H7 (cell line): ENCODE measurements at regions not wholly inside any gene's neighbourhood (a gene's known extent, or its start where the extent isn't known, plus 50 kb on each side); places are given as distances from the start of the nearest gene placed in this dataset.

Experiments
- DNase-seq: peaks from one replicate; pipeline ENCODE4 v3.0.0; 2012
- H3K27me3 ChIP-seq: 2 replicates; pipeline ENCODE4 v1.6.0; 2011; ENCODE audit warnings: mild to moderate bottlenecking, low read length; ENCODE audit not compliant: control insufficient read depth, insufficient read depth
- H3K36me3 ChIP-seq: replicated peaks from 2 replicates; pipeline ENCODE4 v1.5.1; 2011; ENCODE audit warnings: low read length; ENCODE audit not compliant: control insufficient read depth, insufficient read depth
- H3K4me3 ChIP-seq: 2 replicates; pipeline ENCODE4 v1.5.1; 2011; ENCODE audit warnings: low read depth, mild to moderate bottlenecking, control low read depth, low read length, moderate library complexity; ENCODE audit not compliant: insufficient read depth

DNA sequence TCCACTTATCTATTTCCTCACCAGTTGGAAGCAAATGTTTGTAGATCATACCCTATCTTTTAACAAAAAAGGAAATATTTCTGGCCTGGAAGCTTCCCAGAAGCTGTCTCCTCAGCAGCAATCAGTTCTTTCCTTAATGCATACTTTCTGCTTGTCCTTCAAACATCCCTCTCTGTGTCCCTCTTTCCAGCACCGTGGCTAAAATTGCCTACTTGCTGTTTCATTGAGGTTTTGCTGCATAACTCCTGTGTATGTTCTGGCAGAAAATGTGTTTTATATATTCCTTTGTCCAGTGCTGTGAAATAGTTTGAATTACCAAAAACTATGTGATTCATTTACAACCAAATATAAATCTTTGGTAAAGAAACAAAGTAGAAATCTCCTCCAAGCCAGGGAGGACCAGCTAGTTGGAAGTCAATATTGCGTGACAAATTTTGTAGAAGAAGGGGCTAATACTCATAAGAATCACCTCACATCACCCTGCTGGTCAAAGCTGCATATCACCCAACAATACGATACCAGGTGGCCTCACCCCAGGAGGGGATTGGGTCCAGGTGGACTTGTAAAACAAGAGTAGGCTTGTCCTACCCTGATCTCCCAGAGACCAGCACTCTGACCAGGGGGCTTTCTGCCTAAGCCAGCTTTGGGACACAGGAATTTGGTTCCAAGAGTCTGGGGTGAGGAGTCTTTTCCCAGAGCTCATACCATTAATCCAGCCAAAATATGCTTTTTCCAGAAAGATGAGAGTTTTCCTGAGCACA is 198.4 kb upstream of the SNX2 start:
- DNase-seq: no peak
- H3K27me3 ChIP-seq: no peaks in the 10 kb centered on the region
- no peaks in the 10 kb centered on the region for H3K36me3 ChIP-seq
- H3K4me3 ChIP-seq: no peak overlapping the region

DNA sequence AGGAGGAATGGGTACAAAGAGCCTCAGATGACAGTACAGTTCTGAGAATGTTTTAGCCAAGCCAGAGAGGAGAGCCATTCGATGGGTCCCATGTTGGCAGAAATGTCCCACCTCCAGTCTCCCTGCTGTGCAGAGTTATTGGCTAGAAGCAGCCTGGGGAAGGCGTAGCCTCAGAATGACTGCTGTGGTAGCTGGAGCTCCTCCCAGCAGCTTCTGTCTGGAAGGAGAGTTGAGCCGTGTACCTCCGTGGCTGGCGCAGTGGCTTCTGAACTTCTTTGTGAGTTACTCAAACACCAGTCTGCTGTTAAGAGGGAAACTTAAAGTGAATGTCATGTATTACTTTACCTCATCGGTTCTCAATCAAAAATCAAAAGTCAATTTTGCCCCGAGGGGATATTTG is 193.3 kb upstream of the SNX2 start:
- DNase-seq: no peak
- Histone ChIP-seq H3K4me3 (no peak overlapping the region), H3K27me3 (no peaks in the 10 kb centered on the region), H3K36me3 (no peaks in the 10 kb centered on the region)

- DNase-seq: no peak
- Histone ChIP-seq H3K27me3 (no peaks in the 10 kb centered on the region), H3K36me3 (no peaks in the 10 kb centered on the region)
Measured at GRCh38 chr5:122584411-122585300, 190.2 kb upstream of the SNX2 start.

DNA sequence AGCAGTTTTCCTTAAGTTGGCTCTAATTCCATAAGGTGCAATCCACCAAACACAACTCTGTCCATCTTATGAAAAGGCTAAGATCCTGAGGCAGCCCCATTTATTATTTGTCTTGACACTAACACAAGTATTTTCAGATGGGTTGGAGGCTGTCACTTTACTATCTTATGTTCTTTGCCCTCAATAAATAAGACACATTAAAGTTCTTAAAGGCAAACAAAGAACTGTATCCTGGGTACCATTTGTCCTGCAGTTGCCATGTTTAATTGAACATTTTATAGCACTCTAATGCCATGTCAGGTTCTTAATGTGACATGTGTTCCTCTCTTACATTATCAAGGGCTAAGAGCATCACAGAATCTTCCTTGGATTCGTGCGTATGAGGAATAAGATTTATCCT is 189.5 kb upstream of the SNX2 start:
- Histone ChIP-seq H3K36me3 (no peaks in the 10 kb centered on the region), H3K27me3 (no peaks in the 10 kb centered on the region), H3K4me3 (no peak overlapping the region)
- no peak for DNase-seq

More at GRCh38 chr5:122584411-122585300, 190.2 kb upstream of the SNX2 start:
- H3K4me3 ChIP-seq: no peak overlapping the region

DNA sequence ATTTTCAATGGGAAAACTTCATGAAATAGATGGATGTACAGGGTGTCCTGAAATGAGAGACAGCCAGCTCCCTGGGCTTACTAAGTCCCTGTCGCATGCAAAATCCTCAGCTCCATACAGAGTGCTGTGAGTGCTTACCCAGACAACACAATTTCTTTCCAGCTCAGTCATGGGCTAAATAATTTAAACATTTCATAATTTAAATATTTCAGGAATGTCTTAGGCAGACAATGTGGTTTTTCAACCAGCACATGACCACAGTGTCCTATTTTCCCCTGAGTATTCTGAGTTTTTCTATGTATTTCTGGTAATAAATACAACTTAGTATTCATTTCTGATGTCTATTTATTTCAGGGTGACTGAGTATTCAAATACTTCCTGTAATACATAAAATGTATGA is 188.5 kb upstream of the SNX2 start:
- DNase-seq: no peak
- Histone ChIP-seq H3K4me3 (no peak overlapping the region), H3K36me3 (no peaks in the 10 kb centered on the region), H3K27me3 (no peaks in the 10 kb centered on the region)

- DNase-seq: no peak
- no peaks in the 10 kb centered on the region for H3K27me3 ChIP-seq
- H3K4me3 ChIP-seq: no peak overlapping the region
- no peaks in the 10 kb centered on the region for H3K36me3 ChIP-seq
Measured at GRCh38 chr5:122591828-122592227, 183.1 kb upstream of the SNX2 start.

DNA sequence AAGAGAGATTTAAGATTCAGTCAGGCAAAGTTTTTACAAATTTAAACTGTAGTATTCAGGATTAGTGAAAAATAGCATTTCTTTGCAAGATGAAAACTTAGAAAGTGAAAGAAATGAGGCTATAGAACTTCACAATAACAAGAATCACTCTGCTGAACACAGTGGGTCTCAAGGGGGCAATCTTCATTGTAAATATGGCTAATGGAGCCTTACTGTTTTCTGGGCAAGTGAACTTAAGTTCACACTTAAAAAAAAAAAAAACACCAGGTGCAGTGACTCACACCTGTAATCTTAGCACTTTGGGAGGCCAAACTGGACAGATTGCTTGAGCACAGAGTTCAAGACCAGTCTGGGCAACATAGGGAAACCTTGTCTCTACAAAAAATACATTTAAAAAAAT is 175.9 kb upstream of the SNX2 start:
- Histone ChIP-seq H3K27me3 (no peaks in the 10 kb centered on the region), H3K36me3 (no peaks in the 10 kb centered on the region), H3K4me3 (no peak overlapping the region)
- DNase-seq: no peak

DNA sequence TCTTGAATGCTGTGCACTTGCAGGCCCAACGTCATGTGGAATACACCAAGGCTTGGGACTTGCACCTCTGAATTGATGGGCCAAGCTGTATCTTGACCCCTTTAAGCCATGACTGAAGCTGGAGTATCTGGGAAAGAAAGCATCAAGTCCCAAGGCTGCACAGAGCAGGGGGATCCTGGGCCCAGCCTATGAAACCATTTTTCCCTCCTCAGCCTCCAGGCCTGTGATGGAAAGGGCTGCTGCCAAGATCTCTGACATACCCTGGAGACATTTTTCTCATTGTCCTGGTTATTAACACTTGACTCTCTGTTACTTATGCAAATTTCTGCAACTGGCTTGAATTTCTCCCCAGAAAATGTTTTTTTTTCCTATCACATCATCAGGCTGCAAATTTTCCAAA is 174.0 kb upstream of the SNX2 start:
- DNase-seq: no peak
- H3K36me3 ChIP-seq: no peaks in the 10 kb centered on the region
- no peak overlapping the region for H3K4me3 ChIP-seq
- H3K27me3 ChIP-seq: no peaks in the 10 kb centered on the region

DNA sequence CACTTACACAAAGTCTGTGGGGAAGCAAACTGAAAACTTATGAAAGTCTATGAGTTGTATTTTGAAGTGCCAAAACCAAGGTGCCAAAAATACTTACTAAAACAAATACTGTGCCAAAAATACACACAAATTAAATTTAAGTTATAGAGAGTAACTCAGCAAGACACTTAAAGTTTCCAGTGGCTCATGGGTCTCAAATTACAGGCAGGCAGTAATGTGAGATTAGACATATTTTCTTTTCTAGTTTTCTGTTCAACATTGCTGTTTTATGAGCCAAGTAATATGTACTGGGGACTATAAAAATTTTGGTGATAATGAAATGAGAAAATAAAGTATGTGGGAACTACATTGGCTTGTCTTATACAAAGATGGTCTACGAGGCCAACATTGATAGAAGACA is 172.2 kb upstream of the SNX2 start:
- no peaks in the 10 kb centered on the region for H3K27me3 ChIP-seq
- H3K4me3 ChIP-seq: no peak overlapping the region
- no peak for DNase-seq
- H3K36me3 ChIP-seq: no peaks in the 10 kb centered on the region

- H3K4me3 ChIP-seq: no peak overlapping the region
- no peaks in the 10 kb centered on the region for H3K27me3 ChIP-seq
- H3K36me3 ChIP-seq: no peaks in the 10 kb centered on the region
- DNase-seq: no peak
Measured at GRCh38 chr5:122605236-122605635, 169.6 kb upstream of the SNX2 start.

- Histone ChIP-seq H3K4me3 (no peak overlapping the region), H3K27me3 (no peaks in the 10 kb centered on the region), H3K36me3 (no peaks in the 10 kb centered on the region)
- DNase-seq: no peak
Measured at GRCh38 chr5:122607818-122608217, 167.1 kb upstream of the SNX2 start.

DNA sequence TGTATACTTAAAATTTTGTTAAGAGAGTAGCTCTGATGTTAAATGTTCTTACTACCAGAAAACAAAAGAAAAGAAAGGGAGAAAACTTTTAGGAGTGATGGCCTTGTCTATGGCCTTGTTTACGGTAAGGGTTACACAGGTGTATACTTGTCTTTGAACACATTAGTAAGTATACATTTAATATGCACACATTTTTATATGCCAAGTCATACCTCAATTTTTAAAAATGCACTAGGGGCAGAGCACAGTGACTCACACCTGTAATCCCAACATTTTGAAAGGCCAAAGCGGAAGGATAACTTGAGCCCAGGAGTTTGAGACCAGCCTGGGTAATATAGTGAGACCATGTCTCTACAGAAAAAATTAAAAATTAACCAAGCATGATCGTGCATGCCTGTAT is 166.7 kb upstream of the SNX2 start:
- Histone ChIP-seq H3K4me3 (no peak overlapping the region), H3K36me3 (no peaks in the 10 kb centered on the region), H3K27me3 (no peaks in the 10 kb centered on the region)
- no peak for DNase-seq

DNA sequence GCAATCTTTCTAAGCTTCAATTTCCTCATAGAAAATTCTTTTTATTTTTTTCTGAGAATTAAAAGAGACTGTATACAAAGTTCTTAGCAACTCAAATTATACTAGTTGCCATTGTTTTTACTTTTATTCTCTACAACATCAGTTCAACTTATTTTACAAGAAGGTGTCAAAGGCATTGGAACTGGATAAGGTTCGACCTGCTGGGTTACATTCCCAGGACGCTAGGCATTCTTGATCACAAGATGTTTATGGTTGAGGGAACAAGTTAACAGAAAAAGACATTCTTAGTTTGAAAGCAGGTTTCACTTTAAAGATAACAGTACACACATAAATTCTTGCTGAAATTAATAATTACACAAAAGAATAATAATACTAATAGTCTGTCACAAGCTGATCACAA is 163.5 kb upstream of the SNX2 start:
- no peak overlapping the region for H3K4me3 ChIP-seq
- H3K36me3 ChIP-seq: no peaks in the 10 kb centered on the region
- no peaks in the 10 kb centered on the region for H3K27me3 ChIP-seq
- DNase-seq: no peak

DNA sequence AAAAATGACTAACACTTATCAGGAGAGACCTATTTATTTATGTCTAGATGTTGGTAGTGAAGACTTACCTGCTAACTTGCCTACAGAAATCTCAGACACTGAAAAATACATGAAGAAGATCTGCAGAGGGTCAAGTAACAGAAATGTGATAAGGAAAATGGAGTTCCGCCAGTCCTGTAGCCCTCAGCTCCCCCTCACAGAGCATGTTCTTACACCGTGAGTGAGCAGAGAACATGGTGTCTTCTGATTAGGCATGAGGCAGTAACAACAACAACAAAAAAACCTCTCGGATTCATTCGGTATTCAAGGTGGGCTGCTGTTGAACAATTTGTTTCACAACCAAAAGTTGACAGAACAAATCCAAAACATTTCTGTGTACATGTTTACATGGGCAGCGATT is 162.0 kb upstream of the SNX2 start:
- no peak for DNase-seq
- no peaks in the 10 kb centered on the region for H3K36me3 ChIP-seq
- no peaks in the 10 kb centered on the region for H3K27me3 ChIP-seq
- H3K4me3 ChIP-seq: no peak overlapping the region

DNA sequence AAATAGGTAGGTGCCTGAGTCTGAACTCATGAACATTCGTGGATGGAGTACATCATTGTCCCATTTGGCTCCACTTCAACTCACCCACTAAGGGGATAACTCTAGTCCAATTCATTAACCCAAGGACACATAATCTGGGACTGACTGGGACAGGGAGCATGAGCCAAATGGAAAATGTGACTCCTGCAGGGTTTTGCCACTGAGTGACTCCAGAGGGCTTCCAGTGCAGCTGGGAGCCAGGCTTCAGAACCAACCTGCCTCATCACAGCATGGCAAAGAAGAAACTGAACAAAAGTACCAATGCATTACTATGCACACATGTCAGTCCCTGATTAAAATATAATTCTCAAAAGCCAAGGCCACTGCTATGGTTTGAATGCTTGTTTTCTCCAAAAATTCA is 159.7 kb upstream of the SNX2 start:
- Histone ChIP-seq H3K36me3 (no peaks in the 10 kb centered on the region), H3K27me3 (no peaks in the 10 kb centered on the region), H3K4me3 (no peak overlapping the region)
- DNase-seq: no peak
